PC-3 (cell line): ENCODE measurements at regions not wholly inside any gene's neighbourhood (a gene's known extent, or its start where the extent isn't known, plus 50 kb on each side); places are given as distances from the start of the nearest gene placed in this dataset.

Experiments
- ATAC-seq: fragments of 200-7000 bp; cut with Tn5 transposase; 2 replicates; pipeline ENCODE4 v1.9.1; 2020; ENCODE audit warnings: mild to moderate bottlenecking, moderate library complexity
- BruUV-seq: library from RNA; stranded (reverse); fragments of 400-500 nt; replicated peaks from 2 replicates; lab custom pipeline; 2021; lab: Mats Ljungman, UMichigan
- CTCF ChIA-PET: fragments of 300-600 bp; sonication (Branson Sonifier 250); formaldehyde crosslinking; loops from one replicate; lab custom pipeline; 2022; ENCODE audit warnings: antibody characterized with exemption; lab: Charles Lee
- POLR2A ChIA-PET: fragments of 300-600 bp; sonication (Branson Sonifier 250); formaldehyde crosslinking; loops from one replicate; lab custom pipeline; 2022; ENCODE audit warnings: antibody characterized with exemption; ENCODE audit not compliant: unreplicated experiment; lab: Charles Lee
- DNase-seq: peaks from one replicate; pipeline ENCODE4 v3.0.0-alpha.2; 2015
- H2AFZ ChIP-seq: fragments of 300-600 bp; sonication (generic); 2 replicates; pipeline ENCODE4 v1.6.0; 2016; ENCODE audit warnings: antibody characterized with exemption, low read length
- H3F3A ChIP-seq: fragments of 300-600 bp; sonication (generic); one replicate; pipeline ENCODE4 v1.6.0; 2017; ENCODE audit warnings: antibody characterized with exemption, low read length, control low read depth, mild to moderate bottlenecking; ENCODE audit not compliant: unreplicated experiment
- H3K27ac ChIP-seq: fragments of 300-600 bp; sonication (generic); 2 replicates; pipeline ENCODE4 v1.5.1; 2016; ENCODE audit warnings: mild to moderate bottlenecking, low read length
- H3K27me3 ChIP-seq: fragments of 300-600 bp; sonication (generic); 2 replicates; pipeline ENCODE4 v1.6.1; 2016; ENCODE audit warnings: low read length, mixed read lengths
- H3K36me3 ChIP-seq: fragments of 300-600 bp; sonication (generic); 2 replicates; pipeline ENCODE4 v1.6.1; 2016; ENCODE audit warnings: low read depth, mixed run types, low read length, mixed read lengths
- H3K4me1 ChIP-seq: fragments of 300-600 bp; sonication (generic); 2 replicates; pipeline ENCODE4 v1.5.1; 2016; ENCODE audit warnings: low read length; ENCODE audit not compliant: insufficient read depth
- H3K4me2 ChIP-seq: fragments of 300-600 bp; sonication (generic); 2 replicates; pipeline ENCODE4 v1.6.0; 2016; ENCODE audit warnings: low read length
- H3K4me3 ChIP-seq: fragments of 300-600 bp; sonication (generic); 2 replicates; pipeline ENCODE4 v1.5.1; 2016; ENCODE audit warnings: mild to moderate bottlenecking, low read length, mixed read lengths
- H3K79me2 ChIP-seq: fragments of 300-600 bp; sonication (generic); 2 replicates; pipeline ENCODE4 v1.6.1; 2017; ENCODE audit warnings: low read length, mixed read lengths
- H3K9ac ChIP-seq: fragments of 300-600 bp; sonication (generic); 2 replicates; pipeline ENCODE4 v1.6.0; 2016; ENCODE audit warnings: mild to moderate bottlenecking, low read length
- H3K9me2 ChIP-seq: fragments of 300-600 bp; sonication (generic); replicated peaks from 2 replicates; pipeline ENCODE4 v1.6.1; 2016; ENCODE audit warnings: mixed run types, low read length, mixed read lengths
- H3K9me3 ChIP-seq: fragments of 300-600 bp; sonication (generic); 2 replicates; pipeline ENCODE4 v1.6.1; 2016; ENCODE audit warnings: low read length, mixed read lengths
- H4K20me1 ChIP-seq: fragments of 300-600 bp; sonication (generic); 2 replicates; pipeline ENCODE4 v1.6.1; 2016; ENCODE audit warnings: low read length, mixed read lengths
- CTCF ChIP-seq: fragments of 300-600 bp; sonication (generic); conservative IDR thresholded peaks from 2 replicates; pipeline ENCODE4 v1.5.1; 2017; ENCODE audit warnings: antibody characterized with exemption, low read depth, mild to moderate bottlenecking, low read length
- EZH2 ChIP-seq: fragments of 300-600 bp; sonication (generic); IDR thresholded peaks from one replicate; pipeline ENCODE4 v1.6.1; 2017; ENCODE audit warnings: antibody characterized with exemption, mild to moderate bottlenecking, low read length; ENCODE audit not compliant: unreplicated experiment
- EZH2phosphoT487 ChIP-seq: fragments of 300-600 bp; sonication (generic); IDR thresholded peaks from 2 replicates; pipeline ENCODE4 v1.6.1; 2018; ENCODE audit warnings: mild to moderate bottlenecking, antibody characterized with exemption, low read length, borderline replicate concordance
- intact Hi-C: fragments of 100-400 bp; cut with micrococcal nuclease; formaldehyde crosslinking; loops from 2 replicates; pipeline ENCODE4 v1.9.0; 2023

- H3K27me3 ChIP-seq: no peaks in the 10 kb centered on the region
- intact Hi-C loops: no loop called here
- ChIA-PET CTCF (no interaction called here), POLR2A (no interaction called here)
- no peaks in the 10 kb centered on the region for H3K79me2 ChIP-seq
- TF ChIP-seq EZH2phosphoT487 (no peak), CTCF (no peak), EZH2 (no peak)
- H3F3A ChIP-seq: no peaks in the 10 kb centered on the region
- H3K9ac ChIP-seq: no peak overlapping the region
- no peak overlapping the region for H3K4me3 ChIP-seq
- DNase-seq (no peak), ATAC-seq (no peak)
- H3K36me3 ChIP-seq: no peaks in the 10 kb centered on the region
- no peaks in the 10 kb centered on the region for H3K9me3 ChIP-seq
- H4K20me1 ChIP-seq: no peaks in the 10 kb centered on the region
- H3K9me2 ChIP-seq: no peaks in the 10 kb centered on the region
- H3K4me2 ChIP-seq: no peak overlapping the region
- H3K27ac ChIP-seq: no peak overlapping the region
- H2AFZ ChIP-seq: no peak overlapping the region
- peaks cover 9% of the 10 kb centered on the region for H3K4me1 ChIP-seq
- no TSS peak for BruUV-seq
Measured at GRCh38 chr2:12424809-12425208, 291.9 kb upstream of the TRIB2 start.

GRCh38 chr2:12428324-12428723 is 288.4 kb upstream of the TRIB2 start:
- TF ChIP-seq CTCF (no peak), EZH2phosphoT487 (no peak), EZH2 (no peak)
- Histone ChIP-seq H4K20me1 (no peaks in the 10 kb centered on the region), H3K4me3 (no peak overlapping the region), H2AFZ (no peak overlapping the region), H3K79me2 (no peaks in the 10 kb centered on the region), H3K9me2 (no peaks in the 10 kb centered on the region), H3K27me3 (no peaks in the 10 kb centered on the region), H3K9ac (no peak overlapping the region), H3K9me3 (no peaks in the 10 kb centered on the region), H3K36me3 (no peaks in the 10 kb centered on the region), H3K4me2 (no peak overlapping the region), H3F3A (no peaks in the 10 kb centered on the region), H3K27ac (no peak overlapping the region), H3K4me1 (peaks cover 26% of the 10 kb centered on the region)
- CTCF ChIA-PET: no interaction called here
- no TSS peak for BruUV-seq
- ATAC-seq: no peak
- intact Hi-C loops: no loop called here
- POLR2A ChIA-PET: no interaction called here
- no peak for DNase-seq

GRCh38 chr2:12428786-12429185 is 287.9 kb upstream of the TRIB2 start:
- Histone ChIP-seq H3K9me3 (no peaks in the 10 kb centered on the region), H3K27ac (no peak overlapping the region), H4K20me1 (no peaks in the 10 kb centered on the region), H2AFZ (no peak overlapping the region), H3K4me2 (no peak overlapping the region), H3K4me3 (no peak overlapping the region), H3K4me1 (peaks cover 26% of the 10 kb centered on the region), H3K36me3 (no peaks in the 10 kb centered on the region), H3F3A (no peaks in the 10 kb centered on the region), H3K79me2 (no peaks in the 10 kb centered on the region), H3K9me2 (no peaks in the 10 kb centered on the region), H3K9ac (no peak overlapping the region), H3K27me3 (no peaks in the 10 kb centered on the region)
- ATAC-seq (no peak), DNase-seq (no peak)
- ChIA-PET POLR2A (no interaction called here), CTCF (no interaction called here)
- TF ChIP-seq EZH2phosphoT487 (no peak), EZH2 (no peak), CTCF (no peak)
- no TSS peak for BruUV-seq
- intact Hi-C loops: no loop called here
